ENCODE measurements at regions not wholly inside any gene's neighbourhood (a gene's known extent, or its start where the extent isn't known, plus 50 kb on each side); places are given as distances from the start of the nearest gene placed in this dataset.

- no peak for TF ChIP-seq CTCF (IDR thresholded peaks at IDR 0.05)
- no peak for TF ChIP-seq POLR2A (IDR thresholded peaks at IDR 0.05)
These were observed 152.1 kb downstream of the GLI2 start for GRCh38 chr2:120887741-120888231.
